MCF 10A (cell line): ENCODE measurements at regions not wholly inside any gene's neighbourhood (a gene's known extent, or its start where the extent isn't known, plus 50 kb on each side); places are given as distances from the start of the nearest gene placed in this dataset.
A peak's percentile ranks its signal among the peaks of the same experiment; 100 is the strongest.

Experiments
- BruUV-seq: library from RNA; stranded (reverse); fragments of 400-500 nt; replicated peaks from 2 replicates; lab custom pipeline; 2021; lab: Mats Ljungman, UMichigan
- CTCF ChIA-PET: fragments of 300-600 bp; sonication (Branson Sonifier 250); formaldehyde crosslinking; extraction: SDS; loops from one replicate; lab custom pipeline; 2021; ENCODE audit warnings: antibody characterized with exemption, inconsistent platforms; lab: Yijun Ruan, JAX
- POLR2A ChIA-PET: fragments of 300-600, 350-650 bp; sonication (Branson Sonifier 250); formaldehyde crosslinking; extraction: SDS; loops from one replicate; lab custom pipeline; 2020; ENCODE audit warnings: antibody characterized with exemption, inconsistent platforms; lab: Yijun Ruan, JAX
- DNase-seq: peaks from one replicate; pipeline ENCODE4 v3.0.0-alpha.2; 2018; ENCODE audit not compliant: unreplicated experiment
- H3K27ac Mint-ChIP-seq: one replicate; pipeline ENCODE4 v1.8.0; 2022; ENCODE audit warnings: mild to moderate bottlenecking, low read depth, mixed read lengths; ENCODE audit not compliant: unreplicated experiment
- H3K27me3 Mint-ChIP-seq: one replicate; pipeline ENCODE4 v1.8.0; 2022; ENCODE audit warnings: mixed read lengths; ENCODE audit not compliant: insufficient read depth, unreplicated experiment
- H3K36me3 Mint-ChIP-seq: one replicate; pipeline ENCODE4 v1.8.0; 2022; ENCODE audit warnings: mild to moderate bottlenecking, moderate library complexity, mixed read lengths; ENCODE audit not compliant: insufficient read depth, unreplicated experiment
- H3K4me1 Mint-ChIP-seq: one replicate; pipeline ENCODE4 v1.8.0; 2022; ENCODE audit warnings: mixed read lengths; ENCODE audit not compliant: insufficient read depth, unreplicated experiment
- H3K4me3 Mint-ChIP-seq: one replicate; pipeline ENCODE4 v1.8.0; 2022; ENCODE audit warnings: mild to moderate bottlenecking, moderate library complexity, mixed read lengths; ENCODE audit not compliant: unreplicated experiment
- H3K9me3 Mint-ChIP-seq: one replicate; pipeline ENCODE4 v1.8.0; 2022; ENCODE audit warnings: mixed read lengths; ENCODE audit not compliant: unreplicated experiment
- intact Hi-C: fragments of 100-400 bp; cut with micrococcal nuclease; formaldehyde crosslinking; loops from 2 replicates; pipeline ENCODE4 v1.14.1; 2022
- TF ChIP-seq, protein P1 (sequence below): fragments of 200-600 bp; IDR thresholded peaks from one replicate; pipeline ENCODE4 v1.8.0; 2022; ENCODE audit warnings: antibody characterized with exemption, mild to moderate bottlenecking; ENCODE audit not compliant: unreplicated experiment

DNA sequence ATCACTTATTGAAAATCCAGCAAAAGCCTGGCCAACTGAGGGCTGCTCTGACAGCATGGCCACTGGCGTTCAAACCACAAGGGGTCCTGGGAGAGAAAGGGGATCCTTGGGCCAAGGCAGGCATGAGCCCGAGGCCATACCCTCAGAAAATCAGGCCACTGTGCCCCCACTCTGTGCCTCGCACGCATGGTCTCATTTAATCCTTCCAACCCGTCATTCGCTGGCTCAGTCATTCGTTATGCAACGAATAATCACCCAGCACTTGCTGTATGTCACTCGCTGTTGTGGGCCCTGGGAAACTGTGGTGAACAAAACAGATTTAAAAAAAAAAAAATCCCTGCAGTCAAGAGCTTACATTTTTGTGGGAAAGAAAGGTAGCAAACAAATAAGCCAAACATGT is 112.7 kb downstream of the BCOR start:
- Mint-ChIP-seq H3K9me3 (no peaks in the 10 kb centered on the region), H3K27me3 (peaks cover 55% of the 10 kb centered on the region), H3K4me1 (peaks cover 15% of the 10 kb centered on the region), H3K36me3 (no peaks in the 10 kb centered on the region), H3K4me3 (no peak overlapping the region), H3K27ac (no peak overlapping the region)
- no TSS peak for BruUV-seq
- CTCF ChIA-PET, result interaction anchor here (0.5 to 0.9 kb wide), 3 partner anchors 16 to 251 kb away, joined by 3 read pairs; no protein-coding TSS in a partner anchor
- DNase-seq, result no peak
- POLR2A ChIA-PET, result interaction anchor here (1.3 to 1.8 kb wide), 3 partner anchors 28 to 31 kb away, joined by 3 to 6 read pairs (median 6); no protein-coding TSS in a partner anchor
- intact Hi-C loops, result no loop called here
- TF ChIP-seq, protein P1, sequence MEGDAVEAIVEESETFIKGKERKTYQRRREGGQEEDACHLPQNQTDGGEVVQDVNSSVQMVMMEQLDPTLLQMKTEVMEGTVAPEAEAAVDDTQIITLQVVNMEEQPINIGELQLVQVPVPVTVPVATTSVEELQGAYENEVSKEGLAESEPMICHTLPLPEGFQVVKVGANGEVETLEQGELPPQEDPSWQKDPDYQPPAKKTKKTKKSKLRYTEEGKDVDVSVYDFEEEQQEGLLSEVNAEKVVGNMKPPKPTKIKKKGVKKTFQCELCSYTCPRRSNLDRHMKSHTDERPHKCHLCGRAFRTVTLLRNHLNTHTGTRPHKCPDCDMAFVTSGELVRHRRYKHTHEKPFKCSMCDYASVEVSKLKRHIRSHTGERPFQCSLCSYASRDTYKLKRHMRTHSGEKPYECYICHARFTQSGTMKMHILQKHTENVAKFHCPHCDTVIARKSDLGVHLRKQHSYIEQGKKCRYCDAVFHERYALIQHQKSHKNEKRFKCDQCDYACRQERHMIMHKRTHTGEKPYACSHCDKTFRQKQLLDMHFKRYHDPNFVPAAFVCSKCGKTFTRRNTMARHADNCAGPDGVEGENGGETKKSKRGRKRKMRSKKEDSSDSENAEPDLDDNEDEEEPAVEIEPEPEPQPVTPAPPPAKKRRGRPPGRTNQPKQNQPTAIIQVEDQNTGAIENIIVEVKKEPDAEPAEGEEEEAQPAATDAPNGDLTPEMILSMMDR, result no peak

DNA sequence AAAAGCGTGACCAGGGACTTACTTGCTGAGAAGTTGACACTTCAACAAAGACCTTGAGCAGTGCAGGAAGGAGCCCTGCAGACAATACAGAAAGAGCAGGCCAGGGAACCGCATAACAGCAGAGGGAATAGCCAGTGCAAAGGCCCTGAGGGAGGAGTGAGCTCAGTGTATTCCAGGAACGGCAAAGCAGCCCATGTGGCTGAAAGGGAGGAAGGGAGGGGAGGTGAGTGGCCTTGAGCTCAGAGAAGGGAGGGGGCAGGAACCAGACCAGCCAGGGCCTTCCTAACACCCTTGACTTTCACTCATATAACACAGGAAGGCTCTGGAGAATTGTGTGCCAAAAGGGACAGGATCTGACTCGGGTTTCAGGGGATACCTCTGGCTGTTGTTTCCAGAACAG is 112.2 kb downstream of the BCOR start:
- H3K27me3 Mint-ChIP-seq, result peaks cover 56% of the 10 kb centered on the region
- POLR2A ChIA-PET, result no interaction called here
- no peak for DNase-seq
- intact Hi-C loops, result no loop called here
- peaks cover 15% of the 10 kb centered on the region for H3K4me1 Mint-ChIP-seq
- CTCF ChIA-PET, result interaction anchor here (0.5 to 0.9 kb wide), 3 partner anchors 16 to 251 kb away, joined by 3 read pairs; no protein-coding TSS in a partner anchor
- TF ChIP-seq, protein P1, result no peak
- H3K27ac Mint-ChIP-seq, result no peak overlapping the region
- H3K36me3 Mint-ChIP-seq, result no peaks in the 10 kb centered on the region
- H3K9me3 Mint-ChIP-seq, result no peaks in the 10 kb centered on the region
- BruUV-seq, result no TSS peak
- no peak overlapping the region for H3K4me3 Mint-ChIP-seq

- CTCF ChIA-PET, result no interaction called here
Observed at GRCh38 chrX:39988496-39988895, 109.3 kb downstream of the BCOR start.

DNA sequence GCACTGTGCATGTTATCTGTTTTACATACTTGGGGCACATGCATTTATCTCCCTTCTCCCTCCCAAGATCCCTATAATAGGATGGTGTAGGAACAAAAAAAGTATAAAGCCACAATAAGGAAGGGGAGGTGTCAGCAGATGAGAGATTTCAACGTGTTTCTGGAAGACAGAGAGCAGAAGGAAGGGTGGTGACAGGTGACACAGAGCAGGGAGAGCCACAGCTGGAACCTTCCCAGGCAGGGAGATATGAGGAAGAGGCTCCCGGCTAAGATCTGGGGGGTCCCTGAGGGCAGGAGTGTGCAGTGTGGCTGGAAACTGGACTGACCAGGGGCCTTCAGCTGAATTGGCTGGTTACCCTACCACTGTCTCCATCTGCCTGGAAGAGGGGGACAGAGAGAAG is 107.4 kb downstream of the BCOR start:
- BruUV-seq, result no TSS peak
- intact Hi-C loops, result no loop called here
- Mint-ChIP-seq H3K27me3 (peaks cover 58% of the 10 kb centered on the region), H3K4me1 (peaks cover 5% of the 10 kb centered on the region), H3K4me3 (no peak overlapping the region), H3K27ac (peak overlapping the region; percentile 28), H3K36me3 (no peaks in the 10 kb centered on the region), H3K9me3 (no peaks in the 10 kb centered on the region)
- POLR2A ChIA-PET, result no interaction called here
- TF ChIP-seq, protein P1, result no peak
- no peak for DNase-seq
- CTCF ChIA-PET, result interaction anchor here (0.6 kb wide), 1 partner anchor 701 kb away, joined by 4 read pairs; no protein-coding TSS in a partner anchor

More at GRCh38 chrX:39988496-39988895, 109.3 kb downstream of the BCOR start:
- POLR2A ChIA-PET, result no interaction called here
- TF ChIP-seq, protein P1, result no peak
- BruUV-seq, result no TSS peak
- DNase-seq, result no peak
- intact Hi-C loops, result no loop called here
- no peak overlapping the region for H3K27ac Mint-ChIP-seq
- peaks cover 67% of the 10 kb centered on the region for H3K27me3 Mint-ChIP-seq
- H3K4me1 Mint-ChIP-seq, result peaks cover 15% of the 10 kb centered on the region
- no peak overlapping the region for H3K4me3 Mint-ChIP-seq
- H3K9me3 Mint-ChIP-seq, result no peaks in the 10 kb centered on the region
- no peaks in the 10 kb centered on the region for H3K36me3 Mint-ChIP-seq
